ENCODE measurements at regions not wholly inside any gene's neighbourhood (a gene's known extent, or its start where the extent isn't known, plus 50 kb on each side); places are given as distances from the start of the nearest gene placed in this dataset.

- no peak for TF ChIP-seq CTCF (conservative IDR thresholded peaks at IDR 0.05; ENCODE audit: low read length)
- no peak for TF ChIP-seq EZH2phosphoT487 (IDR thresholded peaks at IDR 0.05; ENCODE audit: borderline replicate concordance, low read depth, low read length)
Observed at GRCh38 chr9:87827341-87827740, 55.3 kb upstream of the SPATA31E1 start.
